Psoas muscle (tissue), 7 donors: ENCODE measurements at regions not wholly inside any gene's neighbourhood (a gene's known extent, or its start where the extent isn't known, plus 50 kb on each side); places are given as distances from the start of the nearest gene placed in this dataset.

ENCODE experiments used
- ATAC-seq, 4 donors: fragments of 200-7000 bp; cut with Tn5 transposase; one replicate each; pipeline ENCODE4 v1.9.1; 2020; ENCODE audit warnings: moderate library complexity in 3 of 4, mild to moderate bottlenecking in 2 of 4
- DNase-seq, 2 donors: peaks; one replicate each; pipeline ENCODE4 v3.0.0-alpha.2; 2020
- H3K27ac ChIP-seq: fragments of 200-600 bp; one replicate; pipeline ENCODE4 v1.8.0; 2022
- H3K27me3 ChIP-seq, 3 donors: fragments of 200-600 bp in 1 of 3; one replicate each; pipeline versions ENCODE4 v1.6.1 to v1.8.0; 2013 to 2022; ENCODE audit warnings: low read length in 2 of 3, mild to moderate bottlenecking in 2 of 3, moderate library complexity in 1 of 3; ENCODE audit not compliant: insufficient read depth in 3 of 3
- H3K36me3 ChIP-seq, 2 donors: fragments of 200-600 bp in 1 of 2; one replicate each; pipeline versions ENCODE4 v1.6.1 to v1.8.0; 2013 to 2022; ENCODE audit warnings: low read depth in 1 of 2, mild to moderate bottlenecking in 1 of 2, moderate library complexity in 1 of 2; ENCODE audit not compliant: insufficient read depth in 1 of 2
- H3K4me1 ChIP-seq: fragments of 200-600 bp; one replicate; pipeline ENCODE4 v1.8.0; 2022
- H3K4me3 ChIP-seq: fragments of 200-600 bp; one replicate; pipeline ENCODE4 v1.8.0; 2022; ENCODE audit warnings: mild to moderate bottlenecking
- H3K9me3 ChIP-seq: fragments of 200-600 bp; one replicate; pipeline ENCODE4 v1.8.0; 2022
- CTCF ChIP-seq: fragments of 200-600 bp; IDR thresholded peaks from one replicate; pipeline ENCODE4 v1.8.0; 2022; ENCODE audit warnings: antibody characterized with exemption
- WGBS, 3 donors: extraction: QIAGEN DNeasy Blood & Tissue Kit; methylation state at CpG; one replicate each; pipeline versions ENCODE4 v1.1.6 to v1.1.7; 2013; 5-methylcytosine and 5-hydroxymethylcytosine counted together
- intact Hi-C, 2 donors: fragments of 100-400 bp; cut with DNase I; formaldehyde crosslinking; loops; one replicate each; pipeline versions ENCODE4 v1.11.0 to v1.14.2; 2022
- donor health status: healthy with polysubstance abuse.
- donor health status: DM: no; HTN: no; CAD: no; lungs with moderate emphysema.
- donor health status: Bipolar disorder and iron deficiency.
- donor health status: healthy.
- donor health status: DM: yes; HTN: yes; CAD: no.
- donor health status: DM: no; HTN: no; CAD: no.
- donor health status: DM: yes; HTN: yes; CAD: no.

DNA sequence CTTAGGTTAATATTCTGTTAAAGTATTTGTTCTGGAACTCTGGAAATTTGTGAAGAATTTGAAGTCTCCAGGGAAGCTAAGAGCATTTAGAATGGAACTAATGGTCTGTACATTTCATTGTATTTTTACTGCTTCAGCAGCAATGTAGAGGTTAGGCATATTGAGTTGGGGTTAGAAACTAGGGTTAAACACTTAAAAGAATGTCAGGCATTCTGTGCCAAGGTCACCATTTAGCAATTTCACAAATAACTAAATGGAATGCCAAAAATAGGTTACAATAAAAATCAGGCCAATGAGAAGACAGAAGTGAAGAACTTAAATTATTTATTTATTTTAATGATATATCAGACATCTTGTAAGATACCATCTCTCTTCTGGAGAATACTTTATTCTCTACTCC, 210.8 kb downstream of the C12orf50 start:
- no peak for DNase-seq
- TF ChIP-seq CTCF, result no peak
- no peaks in the 10 kb centered on the region for H3K27me3 ChIP-seq
- ATAC-seq, result no peak
- intact Hi-C loops, result no loop called here
- no peak overlapping the region for H3K27ac ChIP-seq
- H3K36me3 ChIP-seq, result no peaks in the 10 kb centered on the region
- no peak overlapping the region for H3K4me3 ChIP-seq
- no peaks in the 10 kb centered on the region for H3K9me3 ChIP-seq
- no peaks in the 10 kb centered on the region for H3K4me1 ChIP-seq

DNA sequence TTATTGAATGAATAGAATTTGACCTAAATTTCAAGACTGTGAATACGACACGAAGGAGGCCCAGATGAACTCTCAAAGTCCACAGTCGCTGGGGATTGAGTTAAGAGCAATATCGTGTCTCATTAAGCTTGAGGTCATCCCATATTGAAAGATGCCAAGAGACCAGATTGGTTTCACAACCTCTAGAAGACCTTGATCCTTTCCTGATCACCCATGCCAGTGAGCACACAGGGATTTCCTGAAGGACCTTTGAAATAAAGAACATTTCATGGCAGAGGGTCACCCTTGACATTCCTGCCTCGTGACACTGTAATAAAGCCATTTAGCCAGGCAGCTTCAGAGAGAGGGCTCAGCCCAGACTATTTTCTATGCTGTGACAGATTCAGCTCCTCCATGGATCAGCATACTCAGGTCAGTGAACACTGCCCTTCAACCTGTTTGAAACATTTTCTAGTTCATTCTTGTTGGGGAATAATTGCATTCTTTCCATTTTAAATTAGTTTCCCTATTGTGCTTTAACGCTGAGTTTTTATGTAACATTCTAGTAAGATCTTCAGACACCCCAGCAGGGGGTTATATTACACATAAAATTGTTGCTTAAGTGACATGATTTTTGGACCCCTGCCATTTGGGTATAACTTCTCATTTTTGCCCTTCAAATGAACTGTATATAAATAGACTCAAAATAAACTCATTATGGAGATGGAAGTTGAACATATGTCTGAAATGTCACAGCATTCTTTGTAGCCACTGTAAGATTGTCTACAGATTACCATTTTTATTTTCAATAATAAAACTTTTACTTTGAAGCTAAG, 213.2 kb downstream of the C12orf50 start:
- Histone ChIP-seq H3K27me3 (no peaks in the 10 kb centered on the region), H3K36me3 (no peaks in the 10 kb centered on the region), H3K4me1 (no peaks in the 10 kb centered on the region), H3K27ac (no peak overlapping the region), H3K4me3 (no peak overlapping the region), H3K9me3 (no peaks in the 10 kb centered on the region)
- DNase-seq, result no peak
- TF ChIP-seq CTCF, result no peak
- WGBS, 3 donors, result 57 to 60% (median 57%) methylated on average over 6 of the region's 6 CpGs
- ATAC-seq, result no peak
- intact Hi-C loops, result no loop called here

- no peaks in the 10 kb centered on the region for H3K36me3 ChIP-seq
- H3K4me1 ChIP-seq, result no peaks in the 10 kb centered on the region
- no peak for TF ChIP-seq CTCF
- H3K9me3 ChIP-seq, result no peaks in the 10 kb centered on the region
- no peak overlapping the region for H3K4me3 ChIP-seq
- DNase-seq (no peak), ATAC-seq (no peak)
- H3K27me3 ChIP-seq, result no peaks in the 10 kb centered on the region
- WGBS, 3 donors, result 54 to 84% (median 74%) methylated on average over 2 of the region's 2 CpGs
- no peak overlapping the region for H3K27ac ChIP-seq
- intact Hi-C loops, result no loop called here
These were observed 214.6 kb downstream of the C12orf50 start for GRCh38 chr12:87814625-87815024.

GRCh38 chr12:87813476-87814234, 215.5 kb downstream of the C12orf50 start:
- intact Hi-C loops, result no loop called here
- Histone ChIP-seq H3K36me3 (no peaks in the 10 kb centered on the region), H3K27ac (no peak overlapping the region), H3K4me3 (no peak overlapping the region), H3K4me1 (no peaks in the 10 kb centered on the region), H3K9me3 (no peaks in the 10 kb centered on the region), H3K27me3 (no peaks in the 10 kb centered on the region)
- DNase-seq (no peak), ATAC-seq (no peak)
- TF ChIP-seq CTCF, result no peak
